ENCODE measurements at regions not wholly inside any gene's neighbourhood (a gene's known extent, or its start where the extent isn't known, plus 50 kb on each side); places are given as distances from the start of the nearest gene placed in this dataset.

DNA sequence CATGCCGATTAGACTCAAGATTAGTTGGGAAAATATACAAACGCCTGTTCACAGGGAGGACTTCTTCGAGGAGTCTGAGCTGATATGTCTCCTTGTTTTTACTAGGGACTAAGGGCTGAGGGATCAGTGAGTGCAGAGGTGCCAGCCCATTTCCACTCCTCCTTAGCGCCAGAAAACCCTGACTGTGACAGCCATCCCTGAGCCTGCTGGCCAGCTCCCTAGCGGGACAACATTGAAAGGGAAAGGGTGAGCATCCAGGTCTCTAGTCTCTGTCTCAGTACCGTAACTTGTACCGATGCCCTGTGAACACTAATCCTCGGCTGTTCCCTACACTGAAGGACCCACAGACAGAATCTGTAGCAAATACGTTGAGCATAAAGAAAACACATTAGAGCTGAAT, 243.4 kb downstream of the WNT5A start:
- Histone ChIP-seq H4K20me1 (ENCODE audit: low read length) (no peaks in the 10 kb centered on the region), H3K4me2 (ENCODE audit: low read length) (no peak overlapping the region), H3K27ac (ENCODE audit: low read length) (no peak overlapping the region), H3K27me3 (ENCODE audit: low read length) (no peaks in the 10 kb centered on the region), H3K4me1 (ENCODE audit: insufficient read depth, low read length) (no peaks in the 10 kb centered on the region), H3K36me3 (ENCODE audit: low read depth, low read length) (no peaks in the 10 kb centered on the region), H3K9ac (ENCODE audit: low read length) (no peak overlapping the region), H2AFZ (ENCODE audit: low read length) (no peak overlapping the region), H3F3A (ENCODE audit: low read length, unreplicated experiment) (no peaks in the 10 kb centered on the region), H3K9me3 (ENCODE audit: low read length) (no peaks in the 10 kb centered on the region), H3K4me3 (ENCODE audit: low read length) (no peak overlapping the region), H3K9me2 (replicated peaks; ENCODE audit: low read length) (no peaks in the 10 kb centered on the region), H3K79me2 (ENCODE audit: low read length) (no peaks in the 10 kb centered on the region)
- DNase-seq (no peak), ATAC-seq (peak; percentile 53)
- intact Hi-C loops (cut with micrococcal nuclease), result no loop called here
- TF ChIP-seq, protein P1, sequence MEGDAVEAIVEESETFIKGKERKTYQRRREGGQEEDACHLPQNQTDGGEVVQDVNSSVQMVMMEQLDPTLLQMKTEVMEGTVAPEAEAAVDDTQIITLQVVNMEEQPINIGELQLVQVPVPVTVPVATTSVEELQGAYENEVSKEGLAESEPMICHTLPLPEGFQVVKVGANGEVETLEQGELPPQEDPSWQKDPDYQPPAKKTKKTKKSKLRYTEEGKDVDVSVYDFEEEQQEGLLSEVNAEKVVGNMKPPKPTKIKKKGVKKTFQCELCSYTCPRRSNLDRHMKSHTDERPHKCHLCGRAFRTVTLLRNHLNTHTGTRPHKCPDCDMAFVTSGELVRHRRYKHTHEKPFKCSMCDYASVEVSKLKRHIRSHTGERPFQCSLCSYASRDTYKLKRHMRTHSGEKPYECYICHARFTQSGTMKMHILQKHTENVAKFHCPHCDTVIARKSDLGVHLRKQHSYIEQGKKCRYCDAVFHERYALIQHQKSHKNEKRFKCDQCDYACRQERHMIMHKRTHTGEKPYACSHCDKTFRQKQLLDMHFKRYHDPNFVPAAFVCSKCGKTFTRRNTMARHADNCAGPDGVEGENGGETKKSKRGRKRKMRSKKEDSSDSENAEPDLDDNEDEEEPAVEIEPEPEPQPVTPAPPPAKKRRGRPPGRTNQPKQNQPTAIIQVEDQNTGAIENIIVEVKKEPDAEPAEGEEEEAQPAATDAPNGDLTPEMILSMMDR (conservative IDR thresholded peaks at IDR 0.05; ENCODE audit: low read depth, low read length), result no peak
- TF ChIP-seq EZH2phosphoT487 (IDR thresholded peaks at IDR 0.05; ENCODE audit: borderline replicate concordance, low read length), result no peak
- CTCF ChIA-PET, result no interaction called here
- POLR2A ChIA-PET (ENCODE audit: unreplicated experiment), result no interaction called here
- no TSS peak for BruUV-seq (replicated peaks)

DNA sequence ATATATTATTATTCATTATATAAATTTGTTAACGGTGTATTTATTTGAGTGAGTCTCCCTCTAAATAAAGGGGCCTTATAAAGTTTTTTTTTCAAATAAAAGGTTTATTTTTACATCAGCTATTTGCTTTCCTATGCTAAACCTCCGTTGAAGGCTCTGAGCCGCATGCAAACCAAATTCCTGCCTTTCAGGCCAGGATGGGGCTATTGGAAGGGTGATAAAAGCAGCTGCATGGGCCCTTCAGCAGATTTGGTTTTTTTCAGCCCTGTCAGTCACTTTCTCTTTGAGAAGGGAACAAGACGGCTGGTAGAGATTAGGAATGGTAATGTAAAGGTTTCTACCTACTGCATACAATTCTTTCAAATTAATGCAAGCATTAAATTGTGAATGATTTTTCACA, 244.2 kb downstream of the WNT5A start:
- Histone ChIP-seq H3K9me2 (replicated peaks; ENCODE audit: low read length) (no peaks in the 10 kb centered on the region), H3K79me2 (ENCODE audit: low read length) (no peaks in the 10 kb centered on the region), H3K4me3 (ENCODE audit: low read length) (no peak overlapping the region), H3F3A (ENCODE audit: low read length, unreplicated experiment) (no peaks in the 10 kb centered on the region), H3K9ac (ENCODE audit: low read length) (no peak overlapping the region), H3K27ac (ENCODE audit: low read length) (no peak overlapping the region), H4K20me1 (ENCODE audit: low read length) (no peaks in the 10 kb centered on the region), H3K4me2 (ENCODE audit: low read length) (no peak overlapping the region), H3K36me3 (ENCODE audit: low read depth, low read length) (no peaks in the 10 kb centered on the region), H3K9me3 (ENCODE audit: low read length) (no peaks in the 10 kb centered on the region), H3K27me3 (ENCODE audit: low read length) (no peaks in the 10 kb centered on the region), H3K4me1 (ENCODE audit: insufficient read depth, low read length) (no peaks in the 10 kb centered on the region), H2AFZ (ENCODE audit: low read length) (no peak overlapping the region)
- TF ChIP-seq, protein P1 (conservative IDR thresholded peaks at IDR 0.05; ENCODE audit: low read depth, low read length), result no peak
- TF ChIP-seq EZH2 (IDR thresholded peaks at IDR 0.05; ENCODE audit: low read length, unreplicated experiment) (no peak), EZH2phosphoT487 (IDR thresholded peaks at IDR 0.05; ENCODE audit: borderline replicate concordance, low read length) (no peak)
- BruUV-seq (replicated peaks), result no TSS peak
- ATAC-seq (no peak), DNase-seq (no peak)
- intact Hi-C loops (cut with micrococcal nuclease), result no loop called here
- ChIA-PET POLR2A (ENCODE audit: unreplicated experiment) (no interaction called here), CTCF (no interaction called here)

DNA sequence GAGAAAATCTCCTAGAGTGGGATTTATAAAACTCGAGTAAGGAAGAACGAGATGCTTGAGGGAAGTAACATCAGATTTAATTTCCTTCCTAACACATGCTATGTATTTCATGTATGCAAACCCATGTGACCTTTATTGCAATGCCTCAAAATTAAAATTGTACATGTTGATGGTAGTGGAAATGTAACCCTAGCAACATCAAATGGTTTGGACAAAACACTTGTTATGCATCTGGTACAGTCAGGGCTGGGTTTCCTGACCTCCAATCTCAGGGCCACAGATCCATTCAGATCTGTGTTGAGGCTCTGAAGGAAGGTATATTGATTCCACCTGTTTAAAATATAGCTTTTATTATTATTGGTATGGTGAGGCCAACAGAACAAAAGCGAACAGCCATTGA, 246.0 kb downstream of the WNT5A start:
- ChIA-PET CTCF (no interaction called here), POLR2A (ENCODE audit: unreplicated experiment) (no interaction called here)
- no peaks in the 10 kb centered on the region for H3K36me3 ChIP-seq (ENCODE audit: low read depth, low read length)
- no peaks in the 10 kb centered on the region for H3F3A ChIP-seq (ENCODE audit: low read length, unreplicated experiment)
- no peaks in the 10 kb centered on the region for H3K79me2 ChIP-seq (ENCODE audit: low read length)
- H4K20me1 ChIP-seq (ENCODE audit: low read length), result no peaks in the 10 kb centered on the region
- no peaks in the 10 kb centered on the region for H3K4me1 ChIP-seq (ENCODE audit: insufficient read depth, low read length)
- TF ChIP-seq EZH2phosphoT487 (IDR thresholded peaks at IDR 0.05; ENCODE audit: borderline replicate concordance, low read length), result no peak
- TF ChIP-seq EZH2 (IDR thresholded peaks at IDR 0.05; ENCODE audit: low read length, unreplicated experiment), result no peak
- TF ChIP-seq, protein P1 (conservative IDR thresholded peaks at IDR 0.05; ENCODE audit: low read depth, low read length), result no peak
- DNase-seq (no peak), ATAC-seq (no peak)
- H3K9me2 ChIP-seq (replicated peaks; ENCODE audit: low read length), result no peaks in the 10 kb centered on the region
- no peak overlapping the region for H2AFZ ChIP-seq (ENCODE audit: low read length)
- intact Hi-C loops (cut with micrococcal nuclease), result no loop called here
- no peak overlapping the region for H3K27ac ChIP-seq (ENCODE audit: low read length)
- H3K4me2 ChIP-seq (ENCODE audit: low read length), result no peak overlapping the region
- H3K27me3 ChIP-seq (ENCODE audit: low read length), result no peaks in the 10 kb centered on the region
- no peak overlapping the region for H3K9ac ChIP-seq (ENCODE audit: low read length)
- no peak overlapping the region for H3K4me3 ChIP-seq (ENCODE audit: low read length)
- no peaks in the 10 kb centered on the region for H3K9me3 ChIP-seq (ENCODE audit: low read length)
- BruUV-seq (replicated peaks), result no TSS peak

All from PC-3 (cell line).